CD14-positive monocyte (primary cell): ENCODE measurements at regions not wholly inside any gene's neighbourhood (a gene's known extent, or its start where the extent isn't known, plus 50 kb on each side); places are given as distances from the start of the nearest gene placed in this dataset.

Experiments
- DNase-seq, 3 donors: peaks; one replicate each; pipeline ENCODE4 v3.0.0-alpha.2; 2011 to 2022
- H2AFZ ChIP-seq: 2 replicates; pipeline ENCODE4 v1.6.0; 2012; ENCODE audit warnings: mild to moderate bottlenecking, low read depth, low read length, inconsistent platforms; ENCODE audit not compliant: insufficient read depth, poor library complexity, severe bottlenecking
- H3K27ac ChIP-seq, 2 donors: 1 replicate in 1 of 2; 2 replicates in 1 of 2; pipeline ENCODE4 v1.5.1; 2012 to 2013; ENCODE audit warnings: low read length in 2 of 2, control low read depth in 1 of 2, inconsistent platforms in 1 of 2, low read depth in 1 of 2, mild to moderate bottlenecking in 1 of 2
- H3K27me3 ChIP-seq, 2 donors: one replicate each; pipeline versions ENCODE4 v1.6.0 to v1.6.1; 2011 to 2013; ENCODE audit warnings: low read length in 2 of 2; ENCODE audit not compliant: control insufficient read depth in 2 of 2, insufficient read depth in 2 of 2
- H3K36me3 ChIP-seq, 2 donors: replicated peaks in 1 of 2; 1 replicate in 1 of 2; 2 replicates in 1 of 2; pipeline versions ENCODE4 v1.5.1 to v1.6.1; 2012 to 2013; ENCODE audit warnings: low read length in 2 of 2, control low read depth in 1 of 2, inconsistent platforms in 1 of 2, mild to moderate bottlenecking in 1 of 2; ENCODE audit not compliant: insufficient read depth in 2 of 2, control insufficient read depth in 1 of 2
- H3K4me1 ChIP-seq, 2 donors: 1 replicate in 1 of 2; 2 replicates in 1 of 2; pipeline versions ENCODE4 v1.5.1 to v1.6.1; 2012 to 2013; ENCODE audit warnings: low read length in 2 of 2, control low read depth in 1 of 2, inconsistent platforms in 1 of 2, mild to moderate bottlenecking in 1 of 2, moderate library complexity in 1 of 2; ENCODE audit not compliant: insufficient read depth in 2 of 2, control insufficient read depth in 1 of 2
- H3K4me2 ChIP-seq: replicated peaks from 2 replicates; pipeline ENCODE3; 2012; ENCODE audit warnings: low read length, moderate library complexity, mild to moderate bottlenecking; ENCODE audit not compliant: poor library complexity, severe bottlenecking; ENCODE audit errors: extremely low read depth
- H3K4me3 ChIP-seq, 3 experiments: fragments of 200-600 bp in 1 of 3; sonication (generic) in 1 of 3; replicated peaks in 1 of 3; 1 replicate in 2 of 3; 2 replicates in 1 of 3; pipeline ENCODE4 v1.5.1; 2011 to 2013; ENCODE audit warnings: low read length in 3 of 3, mild to moderate bottlenecking in 3 of 3, control low read depth in 2 of 3, low read depth in 2 of 3, inconsistent platforms in 1 of 3, moderate library complexity in 1 of 3
- H3K79me2 ChIP-seq: 2 replicates; pipeline ENCODE4 v1.6.0; 2012; ENCODE audit warnings: mild to moderate bottlenecking, control low read depth, inconsistent platforms, low read length, moderate library complexity; ENCODE audit not compliant: insufficient read depth
- H3K9ac ChIP-seq: 2 replicates; pipeline ENCODE4 v1.6.0; 2017; ENCODE audit warnings: low read length, mild to moderate bottlenecking; ENCODE audit not compliant: insufficient read depth, poor library complexity, severe bottlenecking
- H3K9me3 ChIP-seq, 2 donors: replicated peaks in 1 of 2; 1 replicate in 1 of 2; 2 replicates in 1 of 2; pipeline versions ENCODE4 v1.5.1 to v1.6.1; 2012 to 2013; ENCODE audit warnings: low read length in 2 of 2, control low read depth in 1 of 2; ENCODE audit not compliant: control insufficient read depth in 1 of 2, insufficient read depth in 1 of 2
- H4K20me1 ChIP-seq: 2 replicates; pipeline ENCODE4 v1.6.0; 2012; ENCODE audit warnings: mild to moderate bottlenecking, low read length, control low read depth, moderate library complexity; ENCODE audit not compliant: insufficient read depth
- H3K27ac Mint-ChIP-seq, 7 donors: one replicate each; pipeline ENCODE4 v1.8.0; 2020; ENCODE audit warnings: mild to moderate bottlenecking in 7 of 7, mixed read lengths in 7 of 7, moderate library complexity in 6 of 7, inconsistent platforms in 2 of 7
- H3K27me3 Mint-ChIP-seq, 3 donors: one replicate each; pipeline ENCODE4 v1.8.0; 2021 to 2022; ENCODE audit warnings: low read depth in 3 of 3, mild to moderate bottlenecking in 3 of 3, mixed read lengths in 3 of 3, moderate library complexity in 3 of 3, inconsistent platforms in 1 of 3
- H3K36me3 Mint-ChIP-seq, 2 donors: one replicate each; pipeline ENCODE4 v1.8.0; 2020; ENCODE audit warnings: mixed read lengths in 2 of 2, inconsistent platforms in 1 of 2, mild to moderate bottlenecking in 1 of 2
- H3K4me1 Mint-ChIP-seq: one replicate; pipeline ENCODE4 v1.8.0; 2020; ENCODE audit warnings: mild to moderate bottlenecking, mixed read lengths
- H3K4me3 Mint-ChIP-seq, 2 donors: one replicate each; pipeline ENCODE4 v1.8.0; 2020; ENCODE audit warnings: mild to moderate bottlenecking in 2 of 2, mixed read lengths in 2 of 2, moderate library complexity in 1 of 2
- H3K9me3 Mint-ChIP-seq, 7 donors: one replicate each; pipeline ENCODE4 v1.8.0; 2020 to 2022; ENCODE audit warnings: mixed read lengths in 7 of 7, mild to moderate bottlenecking in 6 of 7, moderate library complexity in 6 of 7, inconsistent platforms in 2 of 7
- CTCF ChIP-seq: fragments of 200-600 bp; IDR thresholded peaks from one replicate; pipeline ENCODE4 v1.8.0; 2022; ENCODE audit warnings: antibody characterized with exemption, mild to moderate bottlenecking
- WGBS: methylation state at CpG from one replicate; pipeline ENCODE4 v1.1.5; 2013; ENCODE audit warnings: missing lambda C conversion rate; ENCODE audit not compliant: insufficient coverage; 5-methylcytosine and 5-hydroxymethylcytosine counted together
- intact Hi-C, 2 donors: fragments of 100-400 bp; cut with micrococcal nuclease; formaldehyde crosslinking; loops; one replicate each; pipeline versions ENCODE4 v1.15.0 to v1.15.1; 2023

- WGBS: no CpG with 5 or more reads among the region's 2 CpGs
- H3K4me1 Mint-ChIP-seq: no peaks in the 10 kb centered on the region
These were observed 137.8 kb upstream of the MYRIP start for GRCh38 chr3:39671600-39671999.

GRCh38 chr3:39705351-39705900, 104.0 kb upstream of the MYRIP start:
- no peaks in the 10 kb centered on the region for H3K4me1 ChIP-seq
- no peak overlapping the region for H3K27ac Mint-ChIP-seq
- 100% methylated on average over 1 of the region's 1 CpG for WGBS
- no peak for DNase-seq
- TF ChIP-seq CTCF: no peak
- no peak overlapping the region for H3K4me3 ChIP-seq
- no peaks in the 10 kb centered on the region for H3K9me3 ChIP-seq
- peaks cover 2% of the 10 kb centered on the region for H3K4me1 Mint-ChIP-seq
- peaks cover 0 to 1% (median 0%) of the 10 kb centered on the region in 7 donors for H3K9me3 Mint-ChIP-seq
- no peak overlapping the region for H3K4me3 Mint-ChIP-seq
- H4K20me1 ChIP-seq: no peaks in the 10 kb centered on the region
- no peak overlapping the region for H3K9ac ChIP-seq
- H3K36me3 Mint-ChIP-seq: no peaks in the 10 kb centered on the region
- intact Hi-C loops: loop anchor here in 1 of 2 donors (5.0 kb wide), 1 partner anchor 612 kb away; no protein-coding TSS in a partner anchor
- no peaks in the 10 kb centered on the region for H3K36me3 ChIP-seq
- H3K27me3 ChIP-seq: no peaks in the 10 kb centered on the region
- no peak overlapping the region for H2AFZ ChIP-seq
- no peaks in the 10 kb centered on the region for H3K79me2 ChIP-seq
- no peak overlapping the region for H3K27ac ChIP-seq
- H3K4me2 ChIP-seq: no peak overlapping the region
- H3K27me3 Mint-ChIP-seq: peaks cover 2 to 9% (median 2%) of the 10 kb centered on the region in 3 donors

More at GRCh38 chr3:39671600-39671999, 137.8 kb upstream of the MYRIP start:
- no peaks in the 10 kb centered on the region for H3K27me3 ChIP-seq
- TF ChIP-seq CTCF: no peak
- H2AFZ ChIP-seq: no peak overlapping the region
- Mint-ChIP-seq H3K27me3 (peaks cover 2 to 7% (median 2%) of the 10 kb centered on the region in 3 donors), H3K4me3 (no peak overlapping the region), H3K36me3 (no peaks in the 10 kb centered on the region), H3K9me3 (peaks cover 0 to 2% (median 0%) of the 10 kb centered on the region in 7 donors), H3K27ac (no peak overlapping the region)
- H3K27ac ChIP-seq: no peak overlapping the region
- H3K4me1 ChIP-seq: no peaks in the 10 kb centered on the region
- no peak overlapping the region for H3K4me2 ChIP-seq
- H3K36me3 ChIP-seq: no peaks in the 10 kb centered on the region
- intact Hi-C loops: no loop called here
- H3K9ac ChIP-seq: no peak overlapping the region
- no peaks in the 10 kb centered on the region for H3K79me2 ChIP-seq
- no peak overlapping the region for H3K4me3 ChIP-seq
- no peaks in the 10 kb centered on the region for H4K20me1 ChIP-seq
- no peaks in the 10 kb centered on the region for H3K9me3 ChIP-seq
- DNase-seq: no peak
